HK-2 (cell line): ENCODE measurements at regions not wholly inside any gene's neighbourhood (a gene's known extent, or its start where the extent isn't known, plus 50 kb on each side); places are given as distances from the start of the nearest gene placed in this dataset.

Experiments used
- DNase-seq: peaks from one replicate; pipeline ENCODE4 v3.0.0-alpha.2; 2018; ENCODE audit not compliant: unreplicated experiment

GRCh38 chr2:181380581-181380980 lies 76.6 kb upstream of the ITGA4 start:
- DNase-seq: no peak

GRCh38 chr2:181384923-181385322 lies 72.3 kb upstream of the ITGA4 start:
- no peak for DNase-seq

- no peak for DNase-seq
Measured at GRCh38 chr2:181389524-181389923, 67.7 kb upstream of the ITGA4 start.

GRCh38 chr2:181393472-181393871 lies 63.7 kb upstream of the ITGA4 start:
- DNase-seq: no peak

GRCh38 chr2:181394741-181395437 lies 62.3 kb upstream of the ITGA4 start:
- DNase-seq: no peak

- DNase-seq: no peak
Measured at GRCh38 chr2:181395851-181396250, 61.3 kb upstream of the ITGA4 start.

- DNase-seq: no peak
Measured at GRCh38 chr2:181396256-181397123, 60.7 kb upstream of the ITGA4 start.

- DNase-seq: no peak
Measured at GRCh38 chr2:181397331-181397730, 59.9 kb upstream of the ITGA4 start.

- DNase-seq: no peak
Measured at GRCh38 chr2:181398000-181398399, 59.2 kb upstream of the ITGA4 start.

- DNase-seq: no peak
Measured at GRCh38 chr2:181399027-181399426, 58.2 kb upstream of the ITGA4 start.

- no peak for DNase-seq
Measured at GRCh38 chr2:181404472-181404871, 52.7 kb upstream of the ITGA4 start.

- no peak for DNase-seq
Measured at GRCh38 chr2:181407171-181407570, 50.0 kb upstream of the ITGA4 start.
